ENCODE measurements at regions not wholly inside any gene's neighbourhood (a gene's known extent, or its start where the extent isn't known, plus 50 kb on each side); places are given as distances from the start of the nearest gene placed in this dataset.

DNA sequence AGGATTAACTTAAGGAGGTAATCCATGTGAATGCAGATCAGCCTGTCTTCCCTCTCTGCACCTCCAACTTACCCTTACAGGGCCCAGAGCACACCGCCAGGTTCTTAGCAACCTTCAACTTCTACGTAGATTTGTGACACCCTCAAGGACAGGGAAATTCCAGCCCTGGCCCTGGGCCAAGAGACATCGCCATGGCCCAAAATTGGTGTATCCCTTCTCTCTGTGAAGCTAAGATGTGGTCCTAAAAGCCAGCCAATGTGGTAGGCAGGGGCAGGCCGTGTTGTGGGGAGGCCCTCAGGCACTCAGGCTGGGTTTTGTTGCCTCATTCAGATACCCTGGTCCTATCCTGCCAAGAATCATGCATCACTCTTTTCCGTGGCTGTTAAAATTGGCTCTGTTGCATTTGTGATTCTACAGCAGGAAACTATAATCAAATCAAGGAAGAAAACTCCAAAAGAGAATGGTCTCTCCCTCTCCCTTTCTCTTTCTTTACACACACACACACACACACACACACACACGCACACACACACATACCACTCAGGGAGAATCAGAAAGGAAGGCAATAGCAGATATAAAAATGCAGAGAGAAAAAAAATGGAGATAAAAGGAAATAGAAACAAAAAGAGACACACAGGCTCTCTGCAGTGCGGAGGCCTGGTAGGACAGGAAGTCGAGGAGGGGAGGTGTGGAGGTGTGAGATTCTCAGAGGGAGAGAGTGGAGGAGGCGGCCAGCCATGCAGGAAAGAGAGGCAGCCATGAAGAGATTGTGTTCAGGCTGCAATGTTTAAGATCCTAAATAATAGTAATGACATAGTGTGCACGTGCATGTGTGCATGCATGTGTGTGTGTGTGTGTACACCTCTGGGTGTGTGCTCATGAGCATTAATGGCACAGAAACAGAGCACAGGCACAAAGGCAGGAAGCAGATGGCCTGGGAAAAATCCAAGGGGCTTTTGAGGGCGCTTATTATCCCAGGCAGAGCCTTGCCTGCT is 201.8 kb upstream of the LRFN2 start:
- 62 to 64% methylated on average over 11 of the region's 11 CpGs for WGBS, 2 donors
- H3K27me3 ChIP-seq = no peaks in the 10 kb centered on the region
- H3K27ac ChIP-seq = no peak overlapping the region
- intact Hi-C loops (cut with DNase I) = no loop called here
- H3K9me3 ChIP-seq = no peaks in the 10 kb centered on the region
- DNase-seq = peak in 2 of 6 donors; percentile 15 to 26
- TF ChIP-seq, protein P1, sequence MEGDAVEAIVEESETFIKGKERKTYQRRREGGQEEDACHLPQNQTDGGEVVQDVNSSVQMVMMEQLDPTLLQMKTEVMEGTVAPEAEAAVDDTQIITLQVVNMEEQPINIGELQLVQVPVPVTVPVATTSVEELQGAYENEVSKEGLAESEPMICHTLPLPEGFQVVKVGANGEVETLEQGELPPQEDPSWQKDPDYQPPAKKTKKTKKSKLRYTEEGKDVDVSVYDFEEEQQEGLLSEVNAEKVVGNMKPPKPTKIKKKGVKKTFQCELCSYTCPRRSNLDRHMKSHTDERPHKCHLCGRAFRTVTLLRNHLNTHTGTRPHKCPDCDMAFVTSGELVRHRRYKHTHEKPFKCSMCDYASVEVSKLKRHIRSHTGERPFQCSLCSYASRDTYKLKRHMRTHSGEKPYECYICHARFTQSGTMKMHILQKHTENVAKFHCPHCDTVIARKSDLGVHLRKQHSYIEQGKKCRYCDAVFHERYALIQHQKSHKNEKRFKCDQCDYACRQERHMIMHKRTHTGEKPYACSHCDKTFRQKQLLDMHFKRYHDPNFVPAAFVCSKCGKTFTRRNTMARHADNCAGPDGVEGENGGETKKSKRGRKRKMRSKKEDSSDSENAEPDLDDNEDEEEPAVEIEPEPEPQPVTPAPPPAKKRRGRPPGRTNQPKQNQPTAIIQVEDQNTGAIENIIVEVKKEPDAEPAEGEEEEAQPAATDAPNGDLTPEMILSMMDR (IDR thresholded peaks at IDR 0.05) = no peak
- ATAC-seq = peak in 2 of 4 donors; percentile 20 to 32
- H3K4me3 ChIP-seq = no peak overlapping the region
- no peak for FAIRE-seq
- no peaks in the 10 kb centered on the region for H3K4me1 ChIP-seq
- H3K36me3 ChIP-seq = no peaks in the 10 kb centered on the region

DNA sequence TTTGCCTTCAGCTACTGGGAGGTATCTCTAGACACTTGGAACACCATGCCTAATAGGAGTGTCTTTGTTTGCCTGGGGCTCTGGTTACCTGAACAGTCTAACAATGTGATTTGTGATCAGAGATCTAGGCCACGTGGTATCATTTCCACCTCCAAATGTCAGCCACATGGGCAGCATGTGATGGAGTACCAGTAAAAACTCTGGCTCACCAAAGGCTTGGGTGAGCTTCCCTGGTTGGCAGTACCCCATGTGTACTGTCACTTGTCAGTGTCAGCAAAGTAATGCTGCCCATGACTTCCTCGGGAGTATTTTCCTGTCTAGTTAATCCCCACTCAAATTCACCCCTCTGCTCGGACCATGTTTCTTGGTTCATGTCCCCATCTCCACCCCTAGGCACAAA is 195.2 kb upstream of the LRFN2 start:
- no peak for ATAC-seq
- Histone ChIP-seq H3K4me1 (no peaks in the 10 kb centered on the region), H3K9me3 (no peaks in the 10 kb centered on the region), H3K27me3 (no peaks in the 10 kb centered on the region), H3K36me3 (no peaks in the 10 kb centered on the region), H3K27ac (no peak overlapping the region), H3K4me3 (no peak overlapping the region)
- DNase-seq = no peak
- TF ChIP-seq, protein P1 (IDR thresholded peaks at IDR 0.05) = no peak
- intact Hi-C loops (cut with DNase I) = no loop called here
- 77 to 84% methylated on average over 3 of the region's 3 CpGs for WGBS, 2 donors
- no peak for FAIRE-seq

DNA sequence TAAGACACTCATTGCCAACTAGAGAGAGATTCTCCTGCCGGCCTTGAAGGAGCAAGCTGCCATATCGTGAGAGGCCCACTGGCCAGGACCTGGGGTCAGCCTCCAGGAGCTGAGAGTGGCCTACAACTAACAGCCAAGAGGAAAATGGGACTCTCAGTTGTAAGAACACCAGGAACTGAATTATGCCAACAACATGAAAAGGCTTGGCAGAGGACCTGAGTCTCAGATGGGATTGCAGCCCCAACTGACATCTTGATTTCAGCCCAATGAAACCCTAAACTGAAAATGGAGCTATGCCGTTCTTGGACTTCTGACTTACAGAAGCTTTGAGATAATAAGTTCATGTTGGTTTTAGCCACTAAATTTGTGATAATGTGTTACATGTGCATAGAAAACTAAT is 193.5 kb upstream of the LRFN2 start:
- DNase-seq = no peak
- 90% methylated on average over 3 of the region's 3 CpGs for WGBS, 2 donors
- no peak overlapping the region for H3K4me3 ChIP-seq
- H3K4me1 ChIP-seq = no peaks in the 10 kb centered on the region
- TF ChIP-seq, protein P1 (IDR thresholded peaks at IDR 0.05) = no peak
- no peak for FAIRE-seq
- no peaks in the 10 kb centered on the region for H3K36me3 ChIP-seq
- intact Hi-C loops (cut with DNase I) = no loop called here
- no peak for ATAC-seq
- no peaks in the 10 kb centered on the region for H3K27me3 ChIP-seq
- no peaks in the 10 kb centered on the region for H3K9me3 ChIP-seq
- no peak overlapping the region for H3K27ac ChIP-seq

DNA sequence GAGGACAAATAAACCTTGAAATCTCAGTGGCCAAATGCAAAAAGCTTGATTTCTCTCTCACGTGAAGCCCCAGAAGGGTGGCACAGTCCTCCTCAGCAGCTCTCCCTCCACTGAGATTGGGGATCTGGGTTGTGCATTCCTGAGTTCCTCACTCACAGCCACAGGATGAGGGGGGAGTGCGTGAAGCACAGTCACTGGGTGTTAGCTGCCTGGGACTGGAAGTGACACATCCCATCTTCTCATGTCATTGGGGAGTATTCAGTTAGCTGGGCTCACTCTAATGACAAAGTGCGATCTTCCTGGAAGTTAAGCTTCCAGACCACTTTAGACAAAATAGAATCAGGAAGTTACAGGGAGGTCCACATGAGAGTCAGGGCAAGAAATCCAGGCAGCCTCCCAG is 192.2 kb upstream of the LRFN2 start:
- DNase-seq = no peak
- Histone ChIP-seq H3K4me3 (no peak overlapping the region), H3K9me3 (no peaks in the 10 kb centered on the region), H3K36me3 (no peaks in the 10 kb centered on the region), H3K27me3 (no peaks in the 10 kb centered on the region), H3K27ac (no peak overlapping the region), H3K4me1 (no peaks in the 10 kb centered on the region)
- FAIRE-seq = no peak
- intact Hi-C loops (cut with DNase I) = no loop called here
- no peak for ATAC-seq
- WGBS, 2 donors = 65 to 67% methylated on average over 3 of the region's 3 CpGs
- TF ChIP-seq, protein P1 (IDR thresholded peaks at IDR 0.05) = no peak

DNA sequence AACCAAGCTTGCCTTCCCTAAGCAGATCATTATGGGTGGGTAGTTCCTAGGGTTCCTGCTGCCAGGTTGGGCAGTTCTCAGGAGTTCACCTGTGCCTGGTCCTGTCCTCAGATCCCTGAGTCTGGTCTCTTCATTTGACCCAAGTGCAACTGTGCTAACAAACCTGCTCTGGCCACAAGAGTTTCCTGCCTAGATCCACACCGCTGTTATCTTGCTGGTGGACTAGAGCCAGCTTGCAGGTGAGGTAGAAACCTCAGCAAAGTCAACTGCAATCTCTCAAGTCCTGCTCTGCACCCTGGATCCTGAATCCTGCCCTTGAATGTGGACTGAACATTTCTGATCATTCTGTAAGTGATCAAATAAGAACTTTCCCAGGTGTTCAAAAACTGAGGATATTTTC is 191.8 kb upstream of the LRFN2 start:
- 10 to 13% methylated on average over 1 of the region's 1 CpG for WGBS, 2 donors
- DNase-seq = peak in 4 of 6 donors; percentile 25 to 42 (median 34)
- peak; percentile 57 to 85 (median 75) for ATAC-seq
- H3K36me3 ChIP-seq = no peaks in the 10 kb centered on the region
- no peak overlapping the region for H3K27ac ChIP-seq
- TF ChIP-seq, protein P1 (IDR thresholded peaks at IDR 0.05) = no peak
- no peaks in the 10 kb centered on the region for H3K9me3 ChIP-seq
- no peaks in the 10 kb centered on the region for H3K4me1 ChIP-seq
- no peak overlapping the region for H3K4me3 ChIP-seq
- intact Hi-C loops (cut with DNase I) = no loop called here
- H3K27me3 ChIP-seq = no peaks in the 10 kb centered on the region
- no peak for FAIRE-seq

All from pancreas (tissue), 10 donors.